DND-41 (cell line): ENCODE measurements at regions not wholly inside any gene's neighbourhood (a gene's known extent, or its start where the extent isn't known, plus 50 kb on each side); places are given as distances from the start of the nearest gene placed in this dataset.

Experiments used
- CTCF ChIP-seq: IDR thresholded peaks from 2 replicates; pipeline ENCODE4 v1.5.1; 2012; ENCODE audit warnings: borderline replicate concordance, low read length, moderate library complexity, mild to moderate bottlenecking; ENCODE audit not compliant: poor library complexity, severe bottlenecking; ENCODE audit errors: extremely low read depth
- EZH2 ChIP-seq: IDR thresholded peaks from 3 replicates; pipeline ENCODE4 v1.6.1; 2012; ENCODE audit warnings: borderline replicate concordance, low read depth, mild to moderate bottlenecking, moderate library complexity, low read length, inconsistent platforms; ENCODE audit not compliant: severe bottlenecking

DNA sequence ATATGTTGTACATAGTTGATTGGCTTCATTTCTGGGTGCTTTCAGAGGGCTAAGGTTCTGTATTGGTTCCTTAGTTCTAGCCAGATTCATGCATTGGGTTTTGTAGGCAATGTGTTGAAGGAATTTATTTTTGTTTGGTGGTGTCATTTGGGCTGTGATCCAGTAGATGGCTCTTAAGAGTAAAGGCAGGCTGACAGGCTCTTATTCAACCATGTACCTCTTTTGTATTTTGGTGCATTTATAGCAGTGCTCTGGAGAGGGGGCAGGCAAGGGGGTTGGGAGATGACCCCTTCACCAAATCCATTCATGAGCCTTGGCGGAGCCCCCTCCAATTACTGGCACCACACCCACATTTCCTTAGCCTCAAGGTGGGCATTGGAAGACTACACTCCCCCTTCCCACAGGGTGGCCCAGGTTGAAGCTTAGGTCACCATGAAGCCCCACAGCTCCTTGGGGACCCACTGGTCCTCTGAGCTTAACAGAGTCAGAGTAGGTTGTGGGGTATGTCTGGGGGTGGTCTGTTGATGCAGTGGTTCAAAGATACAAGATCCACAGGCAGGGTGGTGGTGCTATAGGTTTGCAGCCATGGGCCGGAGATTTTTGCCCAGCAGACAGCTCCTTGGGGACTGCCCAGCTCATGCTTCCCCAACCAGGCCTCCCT lies 143.0 kb upstream of the GNPDA2 start:
- TF ChIP-seq CTCF (no peak), EZH2 (no peak)
